HEK293T (cell line): ENCODE measurements at regions not wholly inside any gene's neighbourhood (a gene's known extent, or its start where the extent isn't known, plus 50 kb on each side); places are given as distances from the start of the nearest gene placed in this dataset.

Experiments used
- CTCF ChIA-PET: fragments of 350-600 bp; formaldehyde crosslinking; extraction: SDS; loops from one replicate; lab custom pipeline; 2021; ENCODE audit warnings: antibody characterized with exemption, inconsistent platforms; lab: Yijun Ruan, JAX
- POLR2A ChIA-PET: fragments of 350-600 bp; formaldehyde crosslinking; extraction: SDS; loops from one replicate; lab custom pipeline; 2020; ENCODE audit warnings: antibody characterized with exemption, inconsistent platforms; lab: Yijun Ruan, JAX
- DNase-seq: peaks from one replicate; pipeline ENCODE4 v3.0.0; 2012; ENCODE audit warnings: mixed read lengths; ENCODE audit errors: extremely low spot score
- ARNT ChIP-seq: fragments of 450-650 bp; IDR thresholded peaks from 2 replicates; pipeline ENCODE4 v1.6.1; 2017; ENCODE audit warnings: mild to moderate bottlenecking
- BHLHE40 ChIP-seq: fragments of 450-650 bp; IDR thresholded peaks from 2 replicates; pipeline ENCODE4 v1.6.1; 2016; ENCODE audit warnings: mild to moderate bottlenecking, moderate library complexity, borderline replicate concordance
- CTBP1 ChIP-seq: fragments of 450-650 bp; IDR thresholded peaks from 2 replicates; pipeline ENCODE4 v1.6.1; 2016; ENCODE audit warnings: borderline replicate concordance
- ELF4 ChIP-seq: fragments of 450-650 bp; IDR thresholded peaks from 2 replicates; pipeline ENCODE4 v1.6.1; 2017; ENCODE audit warnings: antibody characterized with exemption
- FOXA1 ChIP-seq: fragments of 450-650 bp; IDR thresholded peaks from 2 replicates; pipeline ENCODE4 v1.6.1; 2016; ENCODE audit warnings: mild to moderate bottlenecking
- FOXK2 ChIP-seq: fragments of 450-650 bp; IDR thresholded peaks from 2 replicates; pipeline ENCODE4 v1.6.1; 2016; ENCODE audit warnings: mild to moderate bottlenecking
- FOXM1 ChIP-seq: fragments of 450-650 bp; IDR thresholded peaks from 2 replicates; pipeline ENCODE4 v1.6.1; 2017; ENCODE audit warnings: mild to moderate bottlenecking, borderline replicate concordance
- HDGF ChIP-seq: fragments of 450-650 bp; IDR thresholded peaks from 2 replicates; pipeline ENCODE4 v1.6.1; 2017; ENCODE audit warnings: antibody characterized with exemption, borderline replicate concordance
- L3MBTL2 ChIP-seq: fragments of 450-650 bp; conservative IDR thresholded peaks from 2 replicates; pipeline ENCODE4 v1.6.1; 2016; ENCODE audit warnings: mild to moderate bottlenecking
- LEF1 ChIP-seq: fragments of 450-650 bp; IDR thresholded peaks from 2 replicates; pipeline ENCODE4 v1.6.1; 2017; ENCODE audit warnings: mild to moderate bottlenecking, borderline replicate concordance
- NFRKB ChIP-seq: fragments of 450-650 bp; IDR thresholded peaks from 2 replicates; pipeline ENCODE4 v1.6.1; 2016; ENCODE audit warnings: mild to moderate bottlenecking, moderate library complexity
- SP1 ChIP-seq: fragments of 450-650 bp; IDR thresholded peaks from 2 replicates; pipeline ENCODE4 v1.6.1; 2017
- SUZ12 ChIP-seq: fragments of 450-650 bp; IDR thresholded peaks from 2 replicates; pipeline ENCODE4 v1.6.1; 2016; ENCODE audit warnings: mild to moderate bottlenecking
- TARDBP ChIP-seq: fragments of 450-650 bp; IDR thresholded peaks from 2 replicates; pipeline ENCODE4 v1.6.1; 2016
- ZNF384 ChIP-seq: fragments of 450-650 bp; IDR thresholded peaks from 2 replicates; pipeline ENCODE4 v1.6.1; 2016
- TF ChIP-seq, protein P1 (sequence below): fragments of 450-650 bp; IDR thresholded peaks from 2 replicates; pipeline ENCODE4 v1.6.1; 2016

- ChIA-PET POLR2A (no interaction called here), CTCF (no interaction called here)
- no peak for DNase-seq
- TF ChIP-seq ELF4 (no peak), ARNT (no peak), FOXM1 (no peak), CTBP1 (no peak), TARDBP (no peak), HDGF (no peak)
Measured at GRCh38 chr1:218617986-218618385, 272.9 kb downstream of the TGFB2 start.

DNA sequence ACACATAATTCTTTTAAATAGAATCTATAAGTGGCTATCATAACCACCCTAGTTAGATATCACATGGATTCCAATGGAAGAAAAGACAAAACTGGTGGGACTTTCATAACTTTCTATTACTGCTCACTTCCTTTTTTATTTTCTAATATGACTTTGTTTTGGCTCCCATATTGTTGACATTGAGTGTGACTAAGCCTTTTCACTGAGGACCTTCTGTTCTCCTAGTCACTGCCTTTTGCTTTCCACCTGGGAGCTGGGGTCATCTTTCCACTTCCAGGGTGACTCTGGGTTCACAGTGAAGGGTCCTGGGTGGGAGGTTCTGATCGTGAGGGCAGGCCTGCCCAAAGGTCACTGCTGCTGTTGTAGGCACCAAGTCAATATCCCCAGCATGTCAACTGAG is 275.8 kb downstream of the TGFB2 start:
- TF ChIP-seq ARNT (no peak), SP1 (no peak), LEF1 (no peak), CTBP1 (no peak), FOXM1 (no peak)
- TF ChIP-seq, protein P1, sequence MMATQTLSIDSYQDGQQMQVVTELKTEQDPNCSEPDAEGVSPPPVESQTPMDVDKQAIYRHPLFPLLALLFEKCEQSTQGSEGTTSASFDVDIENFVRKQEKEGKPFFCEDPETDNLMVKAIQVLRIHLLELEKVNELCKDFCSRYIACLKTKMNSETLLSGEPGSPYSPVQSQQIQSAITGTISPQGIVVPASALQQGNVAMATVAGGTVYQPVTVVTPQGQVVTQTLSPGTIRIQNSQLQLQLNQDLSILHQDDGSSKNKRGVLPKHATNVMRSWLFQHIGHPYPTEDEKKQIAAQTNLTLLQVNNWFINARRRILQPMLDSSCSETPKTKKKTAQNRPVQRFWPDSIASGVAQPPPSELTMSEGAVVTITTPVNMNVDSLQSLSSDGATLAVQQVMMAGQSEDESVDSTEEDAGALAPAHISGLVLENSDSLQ, result no peak
- ChIA-PET CTCF (no interaction called here), POLR2A (no interaction called here)
- no peak for DNase-seq

GRCh38 chr1:218624052-218624451 is 278.9 kb downstream of the TGFB2 start:
- ChIA-PET POLR2A (no interaction called here), CTCF (no interaction called here)
- no peak for DNase-seq
- TF ChIP-seq SUZ12, result no peak
- TF ChIP-seq NFRKB, result no peak
- no peak for TF ChIP-seq ZNF384
- TF ChIP-seq FOXA1, result no peak
- TF ChIP-seq CTBP1, result no peak
- no peak for TF ChIP-seq FOXM1
- TF ChIP-seq LEF1, result no peak
- no peak for TF ChIP-seq HDGF
- TF ChIP-seq TARDBP, result no peak
- TF ChIP-seq FOXK2, result no peak
- no peak for TF ChIP-seq ARNT
- no peak for TF ChIP-seq ELF4
- TF ChIP-seq SP1, result no peak
- no peak for TF ChIP-seq BHLHE40
- TF ChIP-seq, protein P1, result no peak

- no peak for DNase-seq
- ChIA-PET CTCF (no interaction called here), POLR2A (no interaction called here)
- TF ChIP-seq BHLHE40, result no peak
- TF ChIP-seq HDGF, result no peak
- no peak for TF ChIP-seq NFRKB
Measured at GRCh38 chr1:218625393-218625792, 280.3 kb downstream of the TGFB2 start.

DNA sequence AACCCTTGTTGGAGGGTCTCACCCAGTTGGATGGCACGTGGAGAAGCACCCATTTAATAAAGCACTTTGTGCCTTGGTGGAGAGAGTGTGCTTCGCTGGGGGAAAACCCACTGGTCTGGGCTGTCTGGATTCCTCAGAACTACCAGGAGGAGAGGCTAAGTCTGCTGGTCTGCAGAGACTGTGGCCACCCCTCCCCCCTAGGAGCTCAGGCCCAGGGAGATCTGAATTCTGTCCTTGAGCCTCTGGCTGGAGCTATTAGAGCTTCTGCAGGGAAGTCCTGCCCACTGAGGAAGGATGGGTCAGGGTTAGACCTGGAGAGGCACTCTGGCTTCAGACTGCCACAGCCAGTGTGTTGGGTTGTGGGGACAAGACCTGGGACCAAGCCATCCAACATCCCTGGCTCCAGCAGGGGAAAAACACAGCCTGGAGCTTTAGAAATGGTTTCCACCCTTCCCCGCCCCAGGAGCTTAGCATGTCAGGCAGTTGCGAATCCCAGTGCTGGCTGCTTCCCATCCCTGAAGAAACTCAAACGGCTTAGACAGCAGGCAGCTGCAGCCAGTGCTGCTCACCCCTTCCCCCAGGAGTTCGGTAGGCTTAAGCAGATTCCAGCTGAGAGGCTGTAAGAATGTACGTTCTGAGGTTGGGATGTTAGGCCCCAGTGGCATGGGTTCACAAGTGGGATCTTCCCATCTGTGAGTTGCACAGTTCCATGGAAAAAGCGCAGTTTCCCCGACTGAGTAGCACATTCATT is 288.3 kb downstream of the TGFB2 start:
- TF ChIP-seq ZNF384 (no peak), SP1 (no peak), ARNT (no peak), HDGF (no peak), CTBP1 (no peak), BHLHE40 (no peak)
- no peak for DNase-seq
- ChIA-PET POLR2A (no interaction called here), CTCF (no interaction called here)

GRCh38 chr1:218634212-218634611 is 289.1 kb downstream of the TGFB2 start:
- DNase-seq, result no peak
- TF ChIP-seq CTBP1 (no peak), TARDBP (no peak), SP1 (no peak), NFRKB (no peak), SUZ12 (no peak), LEF1 (no peak), ELF4 (no peak), ZNF384 (no peak), BHLHE40 (no peak), L3MBTL2 (no peak), FOXK2 (no peak), FOXM1 (no peak), FOXA1 (no peak), ARNT (no peak), HDGF (no peak)
- TF ChIP-seq, protein P1, result no peak
- POLR2A ChIA-PET, result no interaction called here
- CTCF ChIA-PET, result interaction anchor here (0.5 kb wide), 1 partner anchor 940 kb away, joined by 3 read pairs; no protein-coding TSS in a partner anchor

- ChIA-PET CTCF (no interaction called here), POLR2A (no interaction called here)
- TF ChIP-seq FOXK2 (no peak), LEF1 (no peak), TARDBP (no peak), ELF4 (no peak), NFRKB (no peak), ZNF384 (no peak), FOXA1 (no peak), SP1 (no peak)
- TF ChIP-seq, protein P1, result no peak
- no peak for DNase-seq
Measured at GRCh38 chr1:218636548-218636947, 291.4 kb downstream of the TGFB2 start.
